Astrocyte of the cerebellum (primary cell): ENCODE measurements at regions not wholly inside any gene's neighbourhood (a gene's known extent, or its start where the extent isn't known, plus 50 kb on each side); places are given as distances from the start of the nearest gene placed in this dataset.

ENCODE experiments used
- DNase-seq: peaks from one replicate; pipeline ENCODE4 v3.0.0-alpha.2; 2011; ENCODE audit warnings: low read depth
- H3K4me3 ChIP-seq: 2 replicates; pipeline ENCODE4 v1.5.1; 2011; ENCODE audit warnings: mild to moderate bottlenecking, low read depth, low read length, moderate library complexity
- in situ Hi-C: cut with HindIII; loops from 2 replicates; pipeline ENCODE4 v1.10.0; 2017; ENCODE audit warnings: low sequenced_read_pairs
- TF ChIP-seq, protein P1 (sequence below): IDR thresholded peaks from 2 replicates; pipeline ENCODE4 v1.5.1; 2012; ENCODE audit warnings: low read length, low read depth, moderate library complexity, mild to moderate bottlenecking; ENCODE audit errors: missing control alignments

DNA sequence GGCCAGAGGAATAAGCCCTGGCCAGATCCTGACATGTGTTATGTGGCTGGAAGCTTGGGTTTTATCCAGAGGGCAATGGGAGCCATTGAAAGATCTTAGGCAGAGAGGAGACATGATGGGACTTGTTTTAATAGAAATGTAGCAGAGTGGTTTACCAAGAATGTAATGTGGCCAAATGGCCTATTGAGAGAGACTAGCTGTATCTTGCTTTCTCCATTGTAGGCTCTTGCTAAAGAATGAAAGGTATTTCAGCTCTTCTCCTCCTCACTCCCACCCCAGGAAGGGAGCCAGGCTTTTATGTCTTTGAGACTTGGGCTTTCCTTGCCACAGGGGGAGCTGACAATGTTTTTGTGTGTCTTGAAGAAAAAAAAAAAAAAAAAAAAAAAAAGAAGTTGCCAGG, 82.3 kb downstream of the TRIM29 start:
- TF ChIP-seq, protein P1, sequence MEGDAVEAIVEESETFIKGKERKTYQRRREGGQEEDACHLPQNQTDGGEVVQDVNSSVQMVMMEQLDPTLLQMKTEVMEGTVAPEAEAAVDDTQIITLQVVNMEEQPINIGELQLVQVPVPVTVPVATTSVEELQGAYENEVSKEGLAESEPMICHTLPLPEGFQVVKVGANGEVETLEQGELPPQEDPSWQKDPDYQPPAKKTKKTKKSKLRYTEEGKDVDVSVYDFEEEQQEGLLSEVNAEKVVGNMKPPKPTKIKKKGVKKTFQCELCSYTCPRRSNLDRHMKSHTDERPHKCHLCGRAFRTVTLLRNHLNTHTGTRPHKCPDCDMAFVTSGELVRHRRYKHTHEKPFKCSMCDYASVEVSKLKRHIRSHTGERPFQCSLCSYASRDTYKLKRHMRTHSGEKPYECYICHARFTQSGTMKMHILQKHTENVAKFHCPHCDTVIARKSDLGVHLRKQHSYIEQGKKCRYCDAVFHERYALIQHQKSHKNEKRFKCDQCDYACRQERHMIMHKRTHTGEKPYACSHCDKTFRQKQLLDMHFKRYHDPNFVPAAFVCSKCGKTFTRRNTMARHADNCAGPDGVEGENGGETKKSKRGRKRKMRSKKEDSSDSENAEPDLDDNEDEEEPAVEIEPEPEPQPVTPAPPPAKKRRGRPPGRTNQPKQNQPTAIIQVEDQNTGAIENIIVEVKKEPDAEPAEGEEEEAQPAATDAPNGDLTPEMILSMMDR: no peak
- peak; percentile 38 for DNase-seq
- H3K4me3 ChIP-seq: no peak overlapping the region
- in situ Hi-C loops: no loop called here

DNA sequence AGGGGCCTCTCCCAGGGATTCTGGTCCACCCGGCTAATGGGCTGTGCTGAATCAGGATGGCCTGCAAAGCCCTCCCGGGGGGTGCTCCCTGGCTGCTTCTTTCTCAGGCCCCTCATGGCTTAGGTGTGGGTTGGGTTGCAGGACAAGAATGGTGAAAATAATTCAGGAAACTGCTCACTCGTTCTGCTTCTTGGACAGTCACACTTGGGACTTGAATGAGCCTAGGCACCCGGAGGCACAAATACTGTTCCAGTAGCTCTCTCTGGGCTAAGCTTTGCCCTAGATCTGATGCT, 83.2 kb downstream of the TRIM29 start:
- in situ Hi-C loops: no loop called here
- no peak overlapping the region for H3K4me3 ChIP-seq
- no peak for DNase-seq
- TF ChIP-seq, protein P1: no peak

DNA sequence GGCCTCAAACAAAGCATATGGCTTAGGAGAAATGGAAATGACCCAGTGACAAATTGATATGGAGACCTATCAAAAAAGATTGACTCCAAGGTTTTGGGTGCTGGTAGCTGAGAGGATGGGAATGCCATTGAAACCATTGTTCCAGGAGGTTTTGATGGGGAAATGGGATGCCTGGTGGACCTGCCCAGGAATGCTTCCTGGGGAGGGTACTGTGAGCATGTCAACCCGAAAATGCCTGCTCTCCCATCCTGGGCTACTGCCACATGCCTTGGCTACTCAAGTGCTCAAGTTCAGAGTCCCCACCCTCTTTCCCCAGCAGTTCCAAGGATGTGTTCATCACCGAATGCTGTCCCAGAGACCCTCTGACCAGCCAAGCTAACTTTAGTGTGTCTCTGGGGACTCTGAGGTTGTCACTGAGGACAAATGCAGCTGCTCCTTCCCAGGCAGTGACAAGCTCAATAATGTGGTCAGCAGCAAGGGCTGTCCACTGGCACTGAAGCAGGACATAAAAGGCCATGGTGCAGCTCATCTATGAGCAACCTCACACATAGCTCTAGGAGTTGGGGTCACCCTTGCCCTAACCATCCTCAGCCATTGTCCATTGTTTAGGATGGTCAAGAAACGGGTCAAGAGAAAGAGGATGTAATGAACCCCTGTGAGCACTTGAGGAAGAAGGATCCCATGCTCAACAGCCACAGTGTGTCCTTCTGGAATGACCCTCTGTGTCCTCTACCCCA, 83.7 kb downstream of the TRIM29 start:
- no peak for DNase-seq
- in situ Hi-C loops: no loop called here
- no peak overlapping the region for H3K4me3 ChIP-seq
- TF ChIP-seq, protein P1: no peak

DNA sequence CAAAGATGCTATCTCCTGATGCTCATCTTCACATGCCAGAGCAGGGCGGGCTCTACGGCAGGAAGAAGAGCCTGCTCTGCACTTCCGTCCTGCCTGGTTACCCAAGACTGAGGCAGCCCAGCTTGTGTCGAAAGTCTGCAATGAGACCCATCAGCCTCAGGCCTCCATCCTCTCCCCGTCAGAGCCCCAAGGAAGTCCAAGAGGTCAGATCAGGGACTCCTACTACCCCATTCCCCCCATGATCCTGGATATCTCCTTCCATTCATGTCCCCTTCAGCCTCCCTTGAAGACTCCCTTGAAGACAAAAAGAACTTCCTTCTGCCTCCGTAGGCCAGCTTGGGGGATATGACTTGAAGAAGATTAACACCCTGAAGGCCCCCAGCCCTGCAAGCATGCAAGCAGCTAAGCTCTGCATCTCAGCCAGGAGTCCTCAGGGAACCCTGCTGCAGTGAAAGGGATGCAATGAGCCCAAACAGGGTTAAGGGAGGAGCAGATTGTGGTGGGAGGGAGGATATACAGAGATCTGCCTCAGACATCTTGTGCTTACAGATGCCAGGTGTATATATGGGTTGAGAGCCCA, 85.6 kb downstream of the TRIM29 start:
- DNase-seq: no peak
- in situ Hi-C loops: no loop called here
- H3K4me3 ChIP-seq: no peak overlapping the region
- TF ChIP-seq, protein P1: no peak

DNA sequence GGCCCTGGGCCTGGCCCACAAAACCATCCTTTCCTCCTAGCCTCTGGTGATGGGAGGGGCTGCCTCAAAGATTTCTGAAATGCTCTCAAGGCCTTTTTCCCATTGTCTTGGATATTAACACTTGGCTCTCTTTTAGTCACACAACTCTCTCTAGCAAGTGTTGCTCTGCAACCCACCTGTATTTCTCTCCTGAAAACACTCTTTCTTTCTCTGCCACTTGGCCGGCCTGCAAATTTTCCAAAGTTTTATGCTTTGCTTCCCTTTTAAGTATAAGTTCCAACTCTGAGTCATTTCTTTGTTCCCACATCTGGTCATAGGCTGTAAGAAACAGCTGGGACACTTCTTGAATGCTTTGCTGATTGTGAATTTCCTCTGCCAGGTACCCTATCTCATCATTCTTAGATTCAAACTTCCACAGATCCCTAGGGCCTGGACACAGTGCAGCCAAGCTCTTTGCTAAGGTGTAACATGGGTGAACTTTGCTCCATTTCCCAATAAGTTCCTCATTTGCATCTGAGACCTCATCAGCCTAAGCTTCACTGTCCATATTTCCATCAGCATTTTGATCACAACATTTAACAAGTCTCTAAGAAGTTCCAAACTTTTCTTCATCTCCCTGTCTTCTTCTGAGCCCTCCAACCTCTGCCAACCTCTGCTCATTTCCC, 93.8 kb downstream of the TRIM29 start:
- no peak for DNase-seq
- no peak overlapping the region for H3K4me3 ChIP-seq
- TF ChIP-seq, protein P1: no peak
- in situ Hi-C loops: no loop called here

DNA sequence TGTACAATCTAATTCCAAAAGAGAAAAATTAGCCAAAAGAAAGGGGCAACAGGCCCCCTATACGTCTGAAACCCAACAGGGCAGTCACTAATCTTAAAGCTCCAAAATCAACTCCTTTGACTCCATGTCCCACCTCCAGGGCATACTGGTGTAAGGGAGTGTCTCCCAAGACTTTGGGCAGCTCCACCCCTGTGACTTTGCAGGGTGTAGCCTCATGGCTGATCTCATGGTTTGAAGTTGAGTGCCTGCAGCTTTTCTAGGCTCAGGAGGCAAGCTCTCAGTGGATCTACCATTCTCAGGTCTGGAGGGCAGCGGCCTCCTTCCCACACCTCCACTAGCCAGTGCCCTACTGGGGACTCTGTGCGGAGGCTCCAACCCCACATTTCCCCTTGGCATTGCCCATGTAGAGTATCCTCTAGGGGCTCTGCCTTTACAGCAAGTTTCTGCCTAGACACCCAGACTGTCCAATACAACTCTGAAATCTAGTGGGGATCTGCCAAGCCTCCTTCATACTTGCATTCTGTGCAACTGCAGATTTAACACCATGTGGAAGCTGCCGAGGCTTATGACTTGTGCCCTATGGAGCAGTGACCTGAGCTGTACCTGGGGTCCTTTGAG, 94.5 kb downstream of the TRIM29 start:
- TF ChIP-seq, protein P1: no peak
- DNase-seq: no peak
- in situ Hi-C loops: no loop called here

More for the DNA sequence above, 94.5 kb downstream of the TRIM29 start:
- H3K4me3 ChIP-seq: no peak overlapping the region
